HepG2 (cell line): ENCODE measurements at regions not wholly inside any gene's neighbourhood (a gene's known extent, or its start where the extent isn't known, plus 50 kb on each side); places are given as distances from the start of the nearest gene placed in this dataset.

Experiments used
- CEBPG ChIP-seq: IDR thresholded peaks from 2 replicates; pipeline ENCODE4 v1.6.1; 2016
- REPIN1 ChIP-seq: sonication (generic); formaldehyde crosslinking; IDR thresholded peaks from 2 replicates; pipeline ENCODE4 v1.8.0; 2022; ENCODE audit warnings: missing genetic modification reagents, low read depth, mild to moderate bottlenecking, borderline replicate concordance
- STAT5B ChIP-seq: sonication (generic); formaldehyde crosslinking; IDR thresholded peaks from 2 replicates; pipeline ENCODE4 v1.4.0; 2020; ENCODE audit warnings: missing genetic modification reagents
- ZFP82 ChIP-seq: sonication (generic); formaldehyde crosslinking; IDR thresholded peaks from 2 replicates; pipeline ENCODE4 v1.5.1; 2020; ENCODE audit warnings: mild to moderate bottlenecking, missing genetic modification reagents, borderline replicate concordance
- ZNF598 ChIP-seq: sonication (generic); formaldehyde crosslinking; IDR thresholded peaks from 2 replicates; pipeline ENCODE4 v1.5.1; 2020; ENCODE audit warnings: mild to moderate bottlenecking, missing genetic modification reagents, borderline replicate concordance
- ZNF672 ChIP-seq: sonication (generic); formaldehyde crosslinking; IDR thresholded peaks from 2 replicates; pipeline ENCODE4 v1.8.1; 2022; ENCODE audit warnings: missing genetic modification reagents
- TF ChIP-seq, protein P1 (sequence below): sonication (generic); formaldehyde crosslinking; IDR thresholded peaks from 2 replicates; pipeline ENCODE4 v1.4.0; 2020; ENCODE audit warnings: mild to moderate bottlenecking, missing genetic modification reagents

DNA sequence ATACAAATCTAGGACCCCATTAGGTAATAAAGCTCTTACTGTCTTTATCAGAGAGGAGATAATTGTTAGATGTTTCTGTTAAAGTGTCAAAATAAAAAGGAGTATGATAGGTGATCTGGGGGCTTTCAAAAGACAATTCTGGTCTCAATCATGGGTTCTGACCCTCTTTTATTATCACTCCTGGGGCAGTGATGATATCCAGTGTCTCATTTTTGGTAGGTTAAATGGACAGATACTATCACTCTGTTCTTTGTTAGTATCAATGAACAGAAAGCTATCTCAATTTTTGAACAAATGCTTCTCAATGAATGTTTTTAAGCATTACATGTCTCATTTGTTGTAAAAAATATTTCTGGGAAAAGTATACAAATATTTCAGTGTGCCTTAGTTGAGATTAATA, 405.9 kb downstream of the MLLT3 start (continued):
- TF ChIP-seq, protein P1, sequence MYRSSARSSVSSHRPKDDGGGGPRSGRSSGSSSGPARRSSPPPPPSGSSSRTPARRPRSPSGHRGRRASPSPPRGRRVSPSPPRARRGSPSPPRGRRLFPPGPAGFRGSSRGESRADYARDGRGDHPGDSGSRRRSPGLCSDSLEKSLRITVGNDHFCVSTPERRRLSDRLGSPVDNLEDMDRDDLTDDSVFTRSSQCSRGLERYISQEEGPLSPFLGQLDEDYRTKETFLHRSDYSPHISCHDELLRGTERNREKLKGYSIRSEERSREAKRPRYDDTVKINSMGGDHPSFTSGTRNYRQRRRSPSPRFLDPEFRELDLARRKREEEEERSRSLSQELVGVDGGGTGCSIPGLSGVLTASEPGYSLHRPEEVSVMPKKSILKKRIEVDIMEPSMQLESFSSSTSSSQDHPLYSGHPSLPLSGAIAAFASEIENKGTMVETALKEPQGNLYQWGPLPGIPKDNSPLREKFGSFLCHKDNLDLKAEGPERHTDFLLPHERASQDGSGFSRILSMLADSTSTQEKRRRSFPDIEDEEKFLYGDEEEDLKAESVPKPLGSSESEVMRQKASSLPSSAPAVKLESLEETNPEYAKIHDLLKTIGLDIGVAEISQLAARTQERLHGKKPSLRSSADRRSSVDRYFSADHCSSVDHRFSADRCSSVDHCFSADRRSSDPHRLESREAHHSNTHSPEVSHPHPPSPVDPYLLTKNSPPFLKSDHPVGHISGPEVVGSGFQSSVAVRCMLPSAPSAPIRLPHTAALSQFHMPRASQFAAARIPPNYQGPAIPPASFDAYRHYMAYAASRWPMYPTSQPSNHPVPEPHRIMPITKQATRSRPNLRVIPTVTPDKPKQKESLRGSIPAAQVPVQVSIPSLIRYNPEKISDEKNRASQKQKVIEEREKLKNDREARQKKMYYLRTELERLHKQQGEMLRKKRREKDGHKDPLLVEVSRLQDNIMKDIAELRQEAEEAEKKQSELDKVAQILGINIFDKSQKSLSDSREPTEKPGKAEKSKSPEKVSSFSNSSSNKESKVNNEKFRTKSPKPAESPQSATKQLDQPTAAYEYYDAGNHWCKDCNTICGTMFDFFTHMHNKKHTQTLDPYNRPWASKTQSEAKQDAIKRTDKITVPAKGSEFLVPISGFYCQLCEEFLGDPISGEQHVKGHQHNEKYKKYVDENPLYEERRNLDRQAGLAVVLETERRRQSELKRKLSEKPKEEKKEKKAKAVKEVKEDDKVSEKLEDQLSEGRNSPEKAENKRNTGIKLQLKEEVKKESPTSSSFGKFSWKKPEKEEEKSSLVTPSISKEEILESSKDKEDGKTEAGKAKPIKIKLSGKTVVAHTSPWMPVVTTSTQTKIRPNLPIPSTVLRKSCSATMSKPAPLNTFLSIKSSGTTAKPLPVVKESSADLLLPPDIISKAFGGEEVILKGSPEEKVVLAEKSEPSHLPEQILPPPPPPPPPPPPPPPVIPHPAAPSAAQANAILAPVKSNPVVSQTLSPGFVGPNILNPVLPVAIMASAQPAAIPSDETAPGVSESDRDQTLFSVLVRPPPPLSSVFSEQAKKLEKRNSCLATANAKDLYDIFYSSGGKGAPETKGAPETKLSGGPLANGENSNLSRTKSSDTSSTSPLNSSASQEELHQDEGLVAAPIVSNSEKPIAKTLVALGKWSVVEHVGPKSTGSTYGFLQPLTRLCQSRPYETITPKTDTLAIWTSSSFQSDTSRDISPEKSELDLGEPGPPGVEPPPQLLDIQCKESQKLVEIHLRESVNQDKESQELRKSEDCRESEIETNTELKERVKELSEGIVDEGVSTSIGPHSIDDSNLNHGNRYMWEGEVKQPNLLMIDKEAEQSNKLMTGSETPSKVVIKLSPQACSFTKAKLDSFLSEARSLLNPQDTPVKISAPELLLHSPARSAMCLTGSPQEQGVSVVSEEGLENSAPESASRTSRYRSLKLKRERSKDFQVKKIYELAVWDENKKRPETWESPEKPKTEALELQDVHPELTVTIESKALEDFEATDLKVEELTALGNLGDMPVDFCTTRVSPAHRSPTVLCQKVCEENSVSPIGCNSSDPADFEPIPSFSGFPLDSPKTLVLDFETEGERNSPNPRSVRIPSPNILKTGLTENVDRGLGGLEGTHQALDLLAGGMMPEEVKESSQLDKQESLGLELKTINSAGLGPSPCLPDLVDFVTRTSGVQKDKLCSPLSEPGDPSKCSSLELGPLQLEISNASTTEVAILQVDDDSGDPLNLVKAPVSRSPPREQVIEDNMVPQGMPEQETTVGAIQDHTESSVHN = no peak
- no peak for TF ChIP-seq STAT5B
- no peak for TF ChIP-seq ZNF598 (CRISPR knock-in tag)
- TF ChIP-seq ZNF672 (CRISPR knock-in tag) = no peak
- TF ChIP-seq CEBPG (CRISPR knock-in tag) = no peak
- TF ChIP-seq REPIN1 = no peak
- TF ChIP-seq ZFP82 (CRISPR knock-in tag) = no peak
